ENCODE measurements at regions not wholly inside any gene's neighbourhood (a gene's known extent, or its start where the extent isn't known, plus 50 kb on each side); places are given as distances from the start of the nearest gene placed in this dataset.

GRCh38 chr14:27234331-27234730 is 636.5 kb upstream of the NOVA1 start:
- H3K27me3 Mint-ChIP-seq (ENCODE audit: insufficient read depth, unreplicated experiment) = no peaks in the 10 kb centered on the region
- CTCF ChIA-PET = no interaction called here
- peaks cover 10% of the 10 kb centered on the region for H3K4me1 ChIP-seq
- no peaks in the 10 kb centered on the region for H3K36me3 ChIP-seq (ENCODE audit: control insufficient read depth, insufficient read depth, low read length)
- no peaks in the 10 kb centered on the region for H3K36me3 Mint-ChIP-seq (ENCODE audit: insufficient read depth, unreplicated experiment)
- peaks cover 8% of the 10 kb centered on the region for H3K4me1 Mint-ChIP-seq (ENCODE audit: low read depth, unreplicated experiment)
- no peaks in the 10 kb centered on the region for H3K9me3 Mint-ChIP-seq (ENCODE audit: unreplicated experiment)
- H3K9me3 ChIP-seq = no peaks in the 10 kb centered on the region
- intact Hi-C loops (cut with micrococcal nuclease; ENCODE audit: unreplicated experiment) = no loop called here
- no peak overlapping the region for H3K4me3 Mint-ChIP-seq (ENCODE audit: unreplicated experiment)
- TF ChIP-seq, protein P1, sequence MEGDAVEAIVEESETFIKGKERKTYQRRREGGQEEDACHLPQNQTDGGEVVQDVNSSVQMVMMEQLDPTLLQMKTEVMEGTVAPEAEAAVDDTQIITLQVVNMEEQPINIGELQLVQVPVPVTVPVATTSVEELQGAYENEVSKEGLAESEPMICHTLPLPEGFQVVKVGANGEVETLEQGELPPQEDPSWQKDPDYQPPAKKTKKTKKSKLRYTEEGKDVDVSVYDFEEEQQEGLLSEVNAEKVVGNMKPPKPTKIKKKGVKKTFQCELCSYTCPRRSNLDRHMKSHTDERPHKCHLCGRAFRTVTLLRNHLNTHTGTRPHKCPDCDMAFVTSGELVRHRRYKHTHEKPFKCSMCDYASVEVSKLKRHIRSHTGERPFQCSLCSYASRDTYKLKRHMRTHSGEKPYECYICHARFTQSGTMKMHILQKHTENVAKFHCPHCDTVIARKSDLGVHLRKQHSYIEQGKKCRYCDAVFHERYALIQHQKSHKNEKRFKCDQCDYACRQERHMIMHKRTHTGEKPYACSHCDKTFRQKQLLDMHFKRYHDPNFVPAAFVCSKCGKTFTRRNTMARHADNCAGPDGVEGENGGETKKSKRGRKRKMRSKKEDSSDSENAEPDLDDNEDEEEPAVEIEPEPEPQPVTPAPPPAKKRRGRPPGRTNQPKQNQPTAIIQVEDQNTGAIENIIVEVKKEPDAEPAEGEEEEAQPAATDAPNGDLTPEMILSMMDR (IDR thresholded peaks at IDR 0.05; ENCODE audit: insufficient read depth in 1 of 2, low read depth in 1 of 2, low read length in 1 of 2, severe bottlenecking in 1 of 2, unreplicated experiment in 1 of 2) = no peak
- POLR2A ChIA-PET = no interaction called here
- no peak overlapping the region for H3K27ac Mint-ChIP-seq (ENCODE audit: unreplicated experiment)
- DNase-seq = no peak
- H3K4me3 ChIP-seq (ENCODE audit: low read depth, low read length) = no peak overlapping the region
- H3K27me3 ChIP-seq (replicated peaks; ENCODE audit: control insufficient read depth, insufficient read depth, low read length) = no peaks in the 10 kb centered on the region
- BruUV-seq (replicated peaks) = no TSS peak

DNA sequence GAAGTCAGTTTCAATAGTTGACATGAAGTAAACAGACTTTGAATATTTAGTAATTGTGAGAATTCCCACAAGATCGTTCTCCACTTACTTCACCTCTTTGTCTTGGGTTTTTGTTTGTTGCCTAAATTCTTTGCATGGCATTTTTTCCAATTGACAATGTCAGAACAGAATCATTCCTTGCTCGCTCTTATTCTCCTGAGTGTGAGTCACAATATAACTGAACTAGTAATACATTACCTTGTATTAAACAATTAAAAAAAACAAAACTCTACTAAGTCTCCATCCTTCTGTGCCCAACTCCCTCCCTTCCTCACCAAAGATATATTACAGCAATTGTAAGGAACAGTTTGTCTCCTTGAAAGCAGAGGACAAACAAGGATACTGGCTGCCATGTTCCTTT is 638.8 kb upstream of the NOVA1 start:
- intact Hi-C loops (cut with micrococcal nuclease; ENCODE audit: unreplicated experiment) = no loop called here
- no peak for DNase-seq
- no peaks in the 10 kb centered on the region for H3K9me3 Mint-ChIP-seq (ENCODE audit: unreplicated experiment)
- H3K36me3 ChIP-seq (ENCODE audit: control insufficient read depth, insufficient read depth, low read length) = no peaks in the 10 kb centered on the region
- no peak overlapping the region for H3K4me3 Mint-ChIP-seq (ENCODE audit: unreplicated experiment)
- H3K4me1 ChIP-seq = peaks cover 10% of the 10 kb centered on the region
- no peaks in the 10 kb centered on the region for H3K36me3 Mint-ChIP-seq (ENCODE audit: insufficient read depth, unreplicated experiment)
- ChIA-PET POLR2A (no interaction called here), CTCF (no interaction called here)
- no peaks in the 10 kb centered on the region for H3K27me3 ChIP-seq (replicated peaks; ENCODE audit: control insufficient read depth, insufficient read depth, low read length)
- H3K9me3 ChIP-seq = no peaks in the 10 kb centered on the region
- peaks cover 8% of the 10 kb centered on the region for H3K4me1 Mint-ChIP-seq (ENCODE audit: low read depth, unreplicated experiment)
- no peak overlapping the region for H3K4me3 ChIP-seq (ENCODE audit: low read depth, low read length)
- BruUV-seq (replicated peaks) = no TSS peak
- H3K27ac Mint-ChIP-seq (ENCODE audit: unreplicated experiment) = peak overlapping the region; percentile 54
- no peaks in the 10 kb centered on the region for H3K27me3 Mint-ChIP-seq (ENCODE audit: insufficient read depth, unreplicated experiment)
- TF ChIP-seq, protein P1 (IDR thresholded peaks at IDR 0.05; ENCODE audit: insufficient read depth in 1 of 2, low read depth in 1 of 2, low read length in 1 of 2, severe bottlenecking in 1 of 2, unreplicated experiment in 1 of 2) = no peak

DNA sequence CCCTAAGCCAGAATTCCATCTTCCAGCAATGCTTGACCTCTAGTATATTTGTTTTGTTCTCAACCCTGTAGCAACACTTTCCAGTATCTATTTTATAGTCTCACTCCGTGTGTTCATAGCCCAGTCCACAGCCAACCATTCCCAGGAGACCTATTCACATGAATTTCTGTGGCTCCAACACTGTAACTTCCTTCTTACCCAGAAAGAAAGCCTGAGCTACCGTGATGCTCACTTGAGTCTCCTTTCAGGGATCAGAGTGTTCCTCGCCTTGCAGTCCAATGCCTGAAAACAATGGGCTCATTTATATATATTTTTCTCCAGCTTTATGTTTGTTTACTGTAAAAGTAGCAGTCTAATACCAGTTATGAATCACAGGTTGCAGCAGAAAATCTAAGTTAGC is 645.0 kb upstream of the NOVA1 start:
- Histone ChIP-seq H3K9me3 (no peaks in the 10 kb centered on the region), H3K4me3 (ENCODE audit: low read depth, low read length) (no peak overlapping the region), H3K36me3 (ENCODE audit: control insufficient read depth, insufficient read depth, low read length) (no peaks in the 10 kb centered on the region), H3K27me3 (replicated peaks; ENCODE audit: control insufficient read depth, insufficient read depth, low read length) (no peaks in the 10 kb centered on the region), H3K4me1 (no peaks in the 10 kb centered on the region)
- CTCF ChIA-PET = no interaction called here
- Mint-ChIP-seq H3K9me3 (ENCODE audit: unreplicated experiment) (no peaks in the 10 kb centered on the region), H3K27ac (ENCODE audit: unreplicated experiment) (no peak overlapping the region), H3K4me3 (ENCODE audit: unreplicated experiment) (no peak overlapping the region), H3K36me3 (ENCODE audit: insufficient read depth, unreplicated experiment) (no peaks in the 10 kb centered on the region), H3K27me3 (ENCODE audit: insufficient read depth, unreplicated experiment) (no peaks in the 10 kb centered on the region), H3K4me1 (ENCODE audit: low read depth, unreplicated experiment) (no peaks in the 10 kb centered on the region)
- BruUV-seq (replicated peaks) = no TSS peak
- TF ChIP-seq, protein P1 (IDR thresholded peaks at IDR 0.05; ENCODE audit: insufficient read depth in 1 of 2, low read depth in 1 of 2, low read length in 1 of 2, severe bottlenecking in 1 of 2, unreplicated experiment in 1 of 2) = no peak
- intact Hi-C loops (cut with micrococcal nuclease; ENCODE audit: unreplicated experiment) = no loop called here
- POLR2A ChIA-PET = no interaction called here
- DNase-seq = no peak

Data from Caco-2 (cell line).